PC-9 (cell line): ENCODE measurements at regions not wholly inside any gene's neighbourhood (a gene's known extent, or its start where the extent isn't known, plus 50 kb on each side); places are given as distances from the start of the nearest gene placed in this dataset.

Experiments used
- BruUV-seq: library from RNA; stranded (reverse); fragments of 400-500 nt; replicated peaks from 2 replicates; lab custom pipeline; 2021; lab: Mats Ljungman, UMichigan
- CTCF ChIA-PET: fragments of 300-600 bp; sonication (Branson Sonifier 250); formaldehyde crosslinking; loops from one replicate; lab custom pipeline; 2022; ENCODE audit warnings: antibody characterized with exemption; lab: Charles Lee
- POLR2A ChIA-PET: fragments of 300-600 bp; sonication (Branson Sonifier 250); formaldehyde crosslinking; loops from one replicate; lab custom pipeline; 2022; ENCODE audit warnings: antibody characterized with exemption; ENCODE audit not compliant: unreplicated experiment; lab: Charles Lee
- DNase-seq, 2 experiments: peaks; one replicate each; pipeline versions ENCODE4 v3.0.0 to v3.0.0-alpha.2; 2015 to 2022; ENCODE audit warnings: mixed read lengths in 1 of 2
- H2AFZ ChIP-seq: fragments of 200-600 bp; sonication (generic); 2 replicates; pipeline ENCODE4 v1.8.1; 2017; ENCODE audit warnings: antibody characterized with exemption
- H3F3A ChIP-seq: fragments of 200-600 bp; sonication (generic); 2 replicates; pipeline ENCODE4 v1.8.1; 2017; ENCODE audit warnings: antibody characterized with exemption, mild to moderate bottlenecking, low read depth; ENCODE audit not compliant: insufficient read depth
- H3K27ac ChIP-seq: fragments of 200-600 bp; sonication (generic); 2 replicates; pipeline ENCODE4 v1.6.1; 2016; ENCODE audit warnings: mixed run types
- H3K27me3 ChIP-seq: fragments of 200-600 bp; sonication (generic); 2 replicates; pipeline ENCODE4 v1.6.1; 2016; ENCODE audit warnings: low read depth, mixed run types; ENCODE audit not compliant: insufficient read depth
- H3K36me3 ChIP-seq: fragments of 200-600 bp; sonication (generic); 2 replicates; pipeline ENCODE4 v1.6.1; 2016; ENCODE audit warnings: low read depth, mixed run types
- H3K4me1 ChIP-seq: fragments of 200-600 bp; sonication (generic); replicated peaks from 2 replicates; pipeline ENCODE4 v1.6.1; 2016; ENCODE audit warnings: mixed run types; ENCODE audit not compliant: insufficient read depth
- H3K4me2 ChIP-seq: fragments of 200-600 bp; sonication (generic); 2 replicates; pipeline ENCODE4 v1.6.1; 2017; ENCODE audit warnings: mixed run types
- H3K4me3 ChIP-seq: fragments of 200-600 bp; sonication (generic); 2 replicates; pipeline ENCODE4 v1.6.1; 2016; ENCODE audit warnings: mixed run types
- H3K79me2 ChIP-seq: fragments of 200-600 bp; sonication (generic); 2 replicates; pipeline ENCODE4 v1.6.1; 2017; ENCODE audit warnings: low read depth, mixed run types
- H3K9me2 ChIP-seq: fragments of 200-600 bp; sonication (generic); 2 replicates; pipeline ENCODE4 v1.8.1; 2017; ENCODE audit warnings: mild to moderate bottlenecking; ENCODE audit not compliant: insufficient read depth
- H3K9me3 ChIP-seq: fragments of 200-600 bp; sonication (generic); 2 replicates; pipeline ENCODE4 v1.8.1; 2016; ENCODE audit warnings: low read depth; ENCODE audit not compliant: insufficient read depth
- H4K20me1 ChIP-seq: fragments of 200-600 bp; sonication (generic); 2 replicates; pipeline ENCODE4 v1.8.1; 2017; ENCODE audit not compliant: insufficient read depth
- EZH2 ChIP-seq: fragments of 200-600 bp; sonication (generic); IDR thresholded peaks from 2 replicates; pipeline ENCODE4 v1.8.0; 2017; ENCODE audit warnings: antibody characterized with exemption, low read depth
- intact Hi-C: fragments of 100-400 bp; cut with micrococcal nuclease; formaldehyde crosslinking; loops from one replicate; pipeline ENCODE4 v1.10.0; 2022; ENCODE audit not compliant: unreplicated experiment
- TF ChIP-seq, protein P1 (sequence below): fragments of 200-600 bp; sonication (generic); conservative IDR thresholded peaks from 2 replicates; pipeline ENCODE4 v1.6.1; 2017; ENCODE audit warnings: mixed run types, antibody characterized with exemption, mild to moderate bottlenecking, moderate library complexity

DNA sequence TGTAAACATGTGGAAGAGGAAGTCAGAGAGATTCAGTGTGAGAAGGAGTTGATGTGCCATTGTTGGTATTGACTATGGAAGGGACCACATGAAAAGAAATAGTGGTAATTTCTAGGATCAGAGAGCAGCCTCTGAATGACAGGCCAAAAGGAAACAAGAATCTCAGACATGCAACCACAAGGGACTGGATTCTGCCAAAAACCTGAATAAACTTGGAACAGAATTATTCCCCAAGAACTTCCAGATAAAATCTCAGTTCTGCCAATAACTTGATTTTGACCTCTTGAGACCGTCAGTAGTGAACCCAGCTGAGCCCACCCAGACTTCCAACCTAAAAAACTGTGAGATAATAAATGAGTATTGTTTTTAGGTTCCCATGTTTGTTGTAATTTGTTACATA is 653.6 kb upstream of the NR3C2 start:
- H3K4me2 ChIP-seq, result no peak overlapping the region
- H4K20me1 ChIP-seq, result no peaks in the 10 kb centered on the region
- H3K27me3 ChIP-seq, result no peaks in the 10 kb centered on the region
- CTCF ChIA-PET, result no interaction called here
- no peaks in the 10 kb centered on the region for H3K79me2 ChIP-seq
- intact Hi-C loops, result no loop called here
- no peaks in the 10 kb centered on the region for H3K4me1 ChIP-seq
- no peak for TF ChIP-seq EZH2
- TF ChIP-seq, protein P1, sequence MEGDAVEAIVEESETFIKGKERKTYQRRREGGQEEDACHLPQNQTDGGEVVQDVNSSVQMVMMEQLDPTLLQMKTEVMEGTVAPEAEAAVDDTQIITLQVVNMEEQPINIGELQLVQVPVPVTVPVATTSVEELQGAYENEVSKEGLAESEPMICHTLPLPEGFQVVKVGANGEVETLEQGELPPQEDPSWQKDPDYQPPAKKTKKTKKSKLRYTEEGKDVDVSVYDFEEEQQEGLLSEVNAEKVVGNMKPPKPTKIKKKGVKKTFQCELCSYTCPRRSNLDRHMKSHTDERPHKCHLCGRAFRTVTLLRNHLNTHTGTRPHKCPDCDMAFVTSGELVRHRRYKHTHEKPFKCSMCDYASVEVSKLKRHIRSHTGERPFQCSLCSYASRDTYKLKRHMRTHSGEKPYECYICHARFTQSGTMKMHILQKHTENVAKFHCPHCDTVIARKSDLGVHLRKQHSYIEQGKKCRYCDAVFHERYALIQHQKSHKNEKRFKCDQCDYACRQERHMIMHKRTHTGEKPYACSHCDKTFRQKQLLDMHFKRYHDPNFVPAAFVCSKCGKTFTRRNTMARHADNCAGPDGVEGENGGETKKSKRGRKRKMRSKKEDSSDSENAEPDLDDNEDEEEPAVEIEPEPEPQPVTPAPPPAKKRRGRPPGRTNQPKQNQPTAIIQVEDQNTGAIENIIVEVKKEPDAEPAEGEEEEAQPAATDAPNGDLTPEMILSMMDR, result no peak
- H3K4me3 ChIP-seq, result no peak overlapping the region
- H3K9me2 ChIP-seq, result no peaks in the 10 kb centered on the region
- H3K36me3 ChIP-seq, result no peaks in the 10 kb centered on the region
- no peak for DNase-seq
- H3K9me3 ChIP-seq, result no peaks in the 10 kb centered on the region
- POLR2A ChIA-PET, result no interaction called here
- BruUV-seq, result no TSS peak
- H3K27ac ChIP-seq, result no peak overlapping the region
- H3F3A ChIP-seq, result no peaks in the 10 kb centered on the region
- no peak overlapping the region for H2AFZ ChIP-seq

DNA sequence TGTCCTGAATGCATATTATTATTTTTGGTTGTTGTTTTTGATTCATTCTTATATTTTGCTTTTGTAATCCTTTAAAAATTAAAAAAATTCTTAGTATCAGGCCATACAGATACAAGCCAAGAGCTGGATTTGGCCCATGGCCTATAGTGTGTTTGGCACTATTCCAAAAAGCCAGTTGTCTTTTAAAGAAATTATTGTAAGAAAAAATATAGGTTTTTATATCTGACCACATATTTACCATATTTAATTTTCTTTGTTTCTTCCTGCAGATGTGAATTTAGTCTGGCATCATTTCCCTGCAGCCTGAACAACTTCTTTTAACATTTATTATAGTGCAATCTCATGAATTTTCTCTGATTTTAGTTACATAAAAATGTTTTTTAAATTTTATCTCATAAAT is 652.8 kb upstream of the NR3C2 start:
- DNase-seq, result no peak
- no peaks in the 10 kb centered on the region for H3K36me3 ChIP-seq
- no peaks in the 10 kb centered on the region for H3K4me1 ChIP-seq
- H2AFZ ChIP-seq, result no peak overlapping the region
- intact Hi-C loops, result no loop called here
- no peaks in the 10 kb centered on the region for H3K9me2 ChIP-seq
- no peaks in the 10 kb centered on the region for H4K20me1 ChIP-seq
- H3K4me3 ChIP-seq, result no peak overlapping the region
- no peaks in the 10 kb centered on the region for H3K27me3 ChIP-seq
- no peaks in the 10 kb centered on the region for H3F3A ChIP-seq
- TF ChIP-seq, protein P1, result no peak
- TF ChIP-seq EZH2, result no peak
- no peak overlapping the region for H3K27ac ChIP-seq
- H3K79me2 ChIP-seq, result no peaks in the 10 kb centered on the region
- CTCF ChIA-PET, result no interaction called here
- H3K9me3 ChIP-seq, result no peaks in the 10 kb centered on the region
- H3K4me2 ChIP-seq, result no peak overlapping the region
- BruUV-seq, result no TSS peak
- POLR2A ChIA-PET, result no interaction called here

DNA sequence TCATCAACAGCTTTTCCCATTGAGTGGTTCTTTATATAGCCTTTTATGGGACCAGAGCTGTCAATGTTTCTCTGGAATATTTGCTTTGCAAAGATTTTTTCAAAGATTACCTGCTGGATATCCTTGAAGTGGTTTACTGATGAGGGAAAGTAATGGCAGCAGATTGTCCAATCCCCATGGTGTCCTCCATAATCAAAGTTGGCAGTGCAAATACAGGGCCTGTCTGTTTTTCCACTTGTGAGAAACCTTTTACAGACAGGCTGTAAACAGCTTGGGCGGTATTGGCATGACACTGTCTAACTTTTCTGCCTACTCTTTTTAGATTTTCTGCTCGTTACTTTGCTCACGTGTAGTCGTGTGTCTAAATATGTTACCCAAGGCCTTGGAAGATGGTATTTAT is 641.9 kb upstream of the NR3C2 start:
- H3K4me2 ChIP-seq, result no peak overlapping the region
- H3K27me3 ChIP-seq, result no peaks in the 10 kb centered on the region
- H3K9me2 ChIP-seq, result no peaks in the 10 kb centered on the region
- ChIA-PET CTCF (no interaction called here), POLR2A (no interaction called here)
- intact Hi-C loops, result no loop called here
- no peaks in the 10 kb centered on the region for H3K36me3 ChIP-seq
- H3K79me2 ChIP-seq, result no peaks in the 10 kb centered on the region
- no peaks in the 10 kb centered on the region for H3K9me3 ChIP-seq
- no peaks in the 10 kb centered on the region for H3K4me1 ChIP-seq
- no peaks in the 10 kb centered on the region for H3F3A ChIP-seq
- no peak for TF ChIP-seq EZH2
- TF ChIP-seq, protein P1, result no peak
- H3K27ac ChIP-seq, result no peak overlapping the region
- H4K20me1 ChIP-seq, result no peaks in the 10 kb centered on the region
- no peak overlapping the region for H2AFZ ChIP-seq
- no peak for DNase-seq
- no TSS peak for BruUV-seq
- H3K4me3 ChIP-seq, result no peak overlapping the region
